ENCODE measurements at regions not wholly inside any gene's neighbourhood (a gene's known extent, or its start where the extent isn't known, plus 50 kb on each side); places are given as distances from the start of the nearest gene placed in this dataset.

DNA sequence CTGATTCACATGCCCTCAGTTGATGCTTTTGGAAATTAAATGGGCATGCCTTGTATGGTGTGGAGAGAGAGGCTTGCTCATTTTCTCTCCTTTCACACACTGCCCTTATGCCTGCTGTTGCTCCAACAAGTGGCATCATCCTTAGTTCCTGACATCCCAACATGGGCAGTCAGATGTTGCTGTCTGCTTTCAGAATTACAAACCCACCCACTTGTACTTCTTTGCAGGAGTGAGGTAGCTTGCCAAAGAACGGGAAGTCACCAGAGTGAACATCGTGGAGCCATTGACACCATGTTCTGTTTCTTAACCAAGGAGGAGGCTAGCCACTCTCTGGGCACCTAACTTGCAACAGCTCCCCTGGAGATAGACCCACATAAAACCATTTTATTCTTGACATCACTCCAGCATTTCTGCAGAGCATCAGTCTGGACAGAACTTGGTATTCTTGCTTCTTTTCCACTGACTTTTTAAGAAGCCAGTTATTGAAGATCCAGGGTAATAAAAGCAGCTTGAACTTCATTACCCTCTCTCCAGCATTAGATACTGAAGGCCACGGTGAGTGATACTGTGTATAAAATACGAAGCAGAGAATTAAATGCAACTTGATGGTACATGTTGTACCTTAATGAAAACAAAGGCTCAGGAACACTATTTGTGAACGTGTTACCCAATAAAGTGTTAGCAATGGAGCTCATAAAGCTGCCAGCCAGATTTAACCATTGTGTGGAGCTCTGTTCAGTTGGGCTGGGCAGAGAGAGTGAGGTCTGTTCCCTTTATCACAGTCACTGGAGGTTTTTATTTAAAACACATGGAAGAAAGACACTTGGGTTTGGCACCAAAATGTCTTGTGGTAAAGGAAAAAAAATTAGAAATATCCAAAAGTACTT, 195.8 kb upstream of the HABP2 start:
- DNase-seq (ENCODE audit: low spot score) (no peak), ATAC-seq (no peak)

DNA sequence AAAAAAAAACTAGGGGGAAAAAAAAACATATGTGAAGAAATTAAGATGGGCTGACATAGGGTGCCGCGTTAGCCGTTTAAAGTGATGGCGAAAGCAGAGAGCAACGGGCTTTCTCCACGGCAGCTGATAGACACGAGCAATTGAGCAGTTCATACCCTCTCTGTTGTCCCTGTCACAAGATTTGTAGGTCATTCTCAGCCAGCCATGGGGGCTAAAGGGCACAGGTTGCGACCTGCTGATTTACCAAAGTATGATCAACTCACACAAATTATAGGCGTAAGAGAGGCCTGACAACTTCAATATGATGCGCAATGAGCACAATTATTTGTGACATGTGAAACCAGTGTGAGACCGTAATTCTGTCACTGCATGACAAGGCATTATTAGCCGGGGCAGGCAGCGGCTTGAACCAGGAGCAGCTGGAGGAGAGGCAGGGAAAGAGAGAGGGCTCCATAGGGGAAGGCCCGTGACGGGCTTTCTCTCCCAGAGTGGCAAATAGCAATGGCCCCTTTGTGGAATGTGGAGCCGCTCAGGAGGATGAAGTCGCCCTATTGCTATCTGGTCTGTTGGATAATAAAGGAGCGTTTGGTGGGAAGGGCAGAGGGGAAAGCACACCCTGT, 195.1 kb upstream of the HABP2 start:
- no peak for ATAC-seq
- no peak for DNase-seq (ENCODE audit: low spot score)

- no peak for DNase-seq (ENCODE audit: low spot score)
- no peak for ATAC-seq
Measured at GRCh38 chr10:113359655-113360054, 193.2 kb upstream of the HABP2 start.

- no peak for ATAC-seq
Measured at GRCh38 chr10:113360870-113361269, 192.0 kb upstream of the HABP2 start.

DNA sequence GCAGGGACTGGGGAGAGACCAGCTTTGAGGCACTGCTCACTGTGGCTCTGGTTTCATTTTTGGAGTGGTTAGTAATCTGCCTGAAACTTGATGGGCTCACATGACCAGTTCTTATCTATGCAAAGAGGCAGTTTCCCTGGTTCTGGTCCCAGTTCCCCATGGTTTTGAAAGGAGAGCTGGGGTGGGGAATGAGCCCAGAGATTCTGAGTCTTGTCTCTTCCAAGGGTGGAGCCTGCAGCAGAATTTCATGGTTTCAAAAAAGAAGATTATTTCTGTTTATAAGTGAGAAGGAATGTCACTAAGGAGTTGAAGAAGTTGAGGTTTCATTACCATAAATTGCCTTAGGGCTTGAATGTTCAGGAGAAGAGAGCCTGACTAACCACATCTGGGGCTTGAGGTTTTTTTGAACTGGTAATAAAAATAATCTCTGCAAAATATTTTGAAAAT, 190.2 kb upstream of the HABP2 start:
- ATAC-seq, result no peak
- DNase-seq (ENCODE audit: low spot score), result no peak

More at GRCh38 chr10:113360870-113361269, 192.0 kb upstream of the HABP2 start:
- no peak for DNase-seq (ENCODE audit: low spot score)

DNA sequence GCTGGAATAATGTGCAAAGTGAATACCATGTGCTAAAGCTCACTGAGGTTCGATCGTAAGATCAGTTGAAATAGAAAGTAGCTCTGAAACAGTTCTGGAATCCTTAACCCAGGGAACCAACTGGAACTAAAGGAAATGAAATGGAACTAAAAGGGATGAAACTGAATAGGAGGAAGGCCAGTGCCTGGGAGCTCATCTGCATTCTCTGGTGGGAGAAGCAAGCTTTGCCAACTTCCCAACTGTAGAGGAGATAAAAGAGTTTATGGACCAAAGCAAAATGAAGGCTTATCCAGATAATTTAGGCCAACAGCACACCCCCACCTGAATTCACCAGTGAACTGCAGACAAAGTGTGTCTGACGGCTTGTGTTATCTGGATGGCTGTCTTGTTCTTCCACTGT, 188.6 kb upstream of the HABP2 start:
- ATAC-seq, result no peak
- DNase-seq (ENCODE audit: low spot score), result no peak

- ATAC-seq (no peak), DNase-seq (ENCODE audit: low spot score) (no peak)
Measured at GRCh38 chr10:113368666-113369364, 184.0 kb upstream of the HABP2 start.

- DNase-seq (ENCODE audit: low spot score) (no peak), ATAC-seq (no peak)
Measured at GRCh38 chr10:113369365-113369694, 183.5 kb upstream of the HABP2 start.

GRCh38 chr10:113376428-113376827, 176.4 kb upstream of the HABP2 start:
- no peak for DNase-seq (ENCODE audit: low spot score)
- no peak for ATAC-seq

DNA sequence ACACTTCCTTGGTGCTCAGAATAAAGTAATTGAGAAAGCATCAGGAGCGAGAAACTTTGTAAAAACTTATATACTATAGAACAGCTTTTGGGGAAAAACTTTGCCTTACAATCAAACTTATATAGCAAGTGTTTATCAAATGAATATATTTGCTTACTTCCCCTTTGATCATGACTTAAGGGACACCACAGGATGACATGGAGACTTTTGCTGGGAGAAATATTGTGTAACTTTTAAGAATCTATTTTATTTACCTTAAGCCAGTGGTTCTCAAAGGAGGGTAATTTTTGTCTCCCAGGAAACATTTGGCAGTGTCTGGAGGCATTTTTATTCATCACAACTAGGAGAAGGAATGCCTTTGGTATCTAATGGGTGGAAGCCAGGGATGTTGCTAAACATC, 173.8 kb upstream of the HABP2 start:
- no peak for DNase-seq (ENCODE audit: low spot score)
- no peak for ATAC-seq

DNA sequence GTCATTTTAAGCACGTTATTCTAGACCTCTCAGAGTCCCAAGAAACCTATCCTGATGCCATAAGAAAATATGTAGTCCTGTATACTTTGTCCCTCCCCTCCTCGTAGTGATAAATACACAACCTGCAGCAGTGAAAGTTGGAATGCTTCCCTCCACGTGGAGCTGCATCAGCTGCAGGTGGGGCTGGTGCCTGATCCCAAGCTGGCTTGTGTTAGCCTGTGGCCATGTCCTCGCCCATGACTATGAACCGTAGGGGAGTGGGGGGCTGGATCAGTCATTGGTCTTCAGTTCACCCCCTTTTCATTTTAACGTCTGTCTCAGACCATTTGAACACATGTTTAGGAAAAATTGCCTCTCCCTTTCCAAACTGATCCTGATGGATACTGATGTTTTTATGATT, 171.4 kb upstream of the HABP2 start:
- no peak for DNase-seq (ENCODE audit: low spot score)
- ATAC-seq, result no peak

DNA sequence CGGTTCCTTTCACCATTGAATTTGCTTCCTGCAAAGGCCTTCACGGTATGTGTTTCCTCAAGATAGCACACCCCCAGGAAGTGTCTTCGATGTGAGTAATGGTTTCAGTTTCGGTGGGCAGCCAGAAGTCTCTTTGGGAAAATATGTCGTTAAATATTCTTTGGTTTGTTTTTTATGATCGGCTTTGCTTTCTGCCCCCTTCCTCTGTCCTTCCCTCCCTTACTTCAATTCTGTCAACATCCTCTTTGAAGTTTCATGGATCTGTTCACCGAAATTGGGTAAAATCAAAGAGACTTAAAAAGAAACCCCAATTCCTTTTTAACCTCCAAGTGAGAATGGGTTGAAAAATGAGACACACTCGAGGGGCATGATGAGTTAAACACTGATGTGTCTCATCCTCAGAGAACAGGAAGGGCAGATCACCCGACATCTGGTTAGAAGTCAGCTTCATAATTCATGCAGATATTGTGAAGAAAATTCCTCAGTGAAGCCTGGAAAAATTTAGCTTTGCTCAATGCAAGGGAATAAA, 170.8 kb upstream of the HABP2 start:
- no peak for DNase-seq (ENCODE audit: low spot score)

DNA sequence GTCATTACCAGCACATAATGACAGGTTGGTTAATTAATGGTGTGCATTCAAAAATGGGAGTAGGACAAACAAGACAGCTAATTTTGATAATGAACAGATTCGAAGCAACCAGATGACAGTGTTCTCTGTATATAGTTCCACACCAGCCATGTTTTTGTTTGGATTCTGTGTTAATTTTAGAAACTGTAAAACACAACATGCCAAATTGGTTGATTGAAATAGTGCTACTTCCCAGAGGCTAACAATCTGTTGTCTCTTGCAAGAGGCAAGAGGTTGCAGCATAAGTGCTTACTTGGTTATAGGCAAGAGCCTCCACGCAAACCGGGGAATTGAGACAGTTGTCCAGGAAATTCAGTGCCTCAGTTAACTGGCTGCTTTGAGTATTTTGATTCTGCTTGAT, 170.2 kb upstream of the HABP2 start:
- DNase-seq (ENCODE audit: low spot score) (no peak), ATAC-seq (no peak)

More for the DNA sequence above, 170.8 kb upstream of the HABP2 start:
- no peak for ATAC-seq

- ATAC-seq, result no peak
- DNase-seq (ENCODE audit: low spot score), result no peak
Measured at GRCh38 chr10:113384181-113384580, 168.7 kb upstream of the HABP2 start.

DNA sequence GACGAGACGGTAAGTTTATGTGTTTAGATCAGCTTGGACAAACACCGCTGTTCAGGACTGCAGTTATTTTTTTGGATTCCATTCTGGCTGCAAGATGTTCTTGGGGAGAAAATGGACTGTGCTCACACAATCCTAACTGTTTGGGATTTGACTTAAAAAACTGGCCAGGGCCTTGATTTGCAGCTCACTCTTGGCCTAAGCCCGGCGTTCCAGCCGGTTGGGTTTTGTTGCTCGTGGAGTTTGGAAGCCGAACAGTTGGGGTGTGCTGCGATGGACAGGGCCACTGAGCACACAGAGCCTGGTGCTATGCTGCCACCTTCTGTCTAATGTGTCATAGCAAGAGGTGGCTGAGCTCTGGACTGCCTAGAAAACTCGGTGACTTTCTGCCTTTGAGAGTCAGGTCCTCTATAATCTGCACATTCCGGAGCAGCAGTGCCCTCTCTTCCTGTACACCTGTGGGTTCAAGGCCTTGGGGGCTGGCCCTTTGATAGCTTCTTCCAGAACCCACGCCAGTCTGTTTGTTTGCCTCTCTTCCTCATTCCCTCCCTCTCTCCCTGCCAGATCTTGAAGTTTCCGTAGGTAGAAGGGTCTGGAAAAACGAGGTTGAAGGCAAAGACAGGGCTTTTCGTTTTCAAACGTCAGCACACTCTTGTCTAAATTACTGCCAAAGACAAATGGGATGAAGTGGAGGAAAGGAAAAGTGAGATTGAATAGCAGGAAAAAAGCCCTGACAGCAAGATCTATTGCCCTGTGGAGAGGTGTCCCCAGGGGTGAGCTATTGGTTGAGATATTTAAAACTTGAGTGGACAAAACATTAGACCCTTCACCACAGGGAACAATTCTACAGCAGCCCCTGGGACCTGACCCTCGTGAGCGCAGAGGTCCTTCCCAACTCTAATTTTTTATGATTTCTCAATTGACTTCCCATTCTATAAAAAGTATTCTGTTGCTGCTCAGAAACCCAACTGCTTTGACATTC, 167.5 kb upstream of the HABP2 start:
- DNase-seq (ENCODE audit: low spot score), result peak; percentile 81
- ATAC-seq, result peak; percentile 99

- no peak for DNase-seq (ENCODE audit: low spot score)
- ATAC-seq, result no peak
Measured at GRCh38 chr10:113386005-113386404, 166.8 kb upstream of the HABP2 start.

- no peak for ATAC-seq
- no peak for DNase-seq (ENCODE audit: low spot score)
Measured at GRCh38 chr10:113389969-113390368, 162.9 kb upstream of the HABP2 start.

DNA sequence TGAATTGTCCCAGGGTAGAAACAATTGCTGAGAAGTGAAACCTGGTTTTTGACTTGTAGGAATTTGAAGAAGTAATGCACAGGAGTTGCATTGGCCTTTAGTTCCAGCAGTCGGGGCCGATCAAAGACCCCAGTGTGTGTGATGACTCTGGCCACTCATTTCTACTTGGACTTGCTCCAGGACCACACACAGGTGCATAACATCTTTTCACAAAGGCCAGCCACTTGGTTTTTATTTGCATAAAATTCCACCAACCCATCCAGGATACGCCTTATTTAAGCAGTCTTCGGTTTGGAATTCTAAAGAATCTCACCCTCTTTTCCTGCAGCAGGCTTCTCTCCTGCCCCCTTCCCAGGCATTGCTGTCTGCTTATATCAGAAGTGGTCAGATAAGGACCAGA, 162.0 kb upstream of the HABP2 start:
- no peak for ATAC-seq
- no peak for DNase-seq (ENCODE audit: low spot score)

DNA sequence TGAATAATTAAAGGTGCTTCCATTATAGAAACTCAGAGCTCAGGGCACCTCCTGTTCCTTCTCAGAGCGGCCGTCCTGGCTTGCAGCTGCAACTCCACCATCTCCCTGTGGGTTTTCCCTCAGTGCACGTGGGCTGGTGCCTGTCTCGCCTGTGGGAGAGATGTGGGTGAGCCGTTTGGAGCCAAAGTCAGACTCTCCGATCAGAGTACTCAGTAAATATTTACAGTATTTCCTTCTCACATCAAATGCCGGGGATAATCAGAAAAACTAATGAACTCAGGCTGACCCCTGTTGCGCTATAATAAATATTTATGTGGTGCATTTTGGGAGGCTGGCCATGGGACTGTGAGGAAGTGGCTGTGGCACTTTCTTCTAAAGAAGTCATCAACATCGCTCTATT, 155.8 kb upstream of the HABP2 start:
- DNase-seq (ENCODE audit: low spot score) (peak; percentile 49), ATAC-seq (peak; percentile 80)

DNA sequence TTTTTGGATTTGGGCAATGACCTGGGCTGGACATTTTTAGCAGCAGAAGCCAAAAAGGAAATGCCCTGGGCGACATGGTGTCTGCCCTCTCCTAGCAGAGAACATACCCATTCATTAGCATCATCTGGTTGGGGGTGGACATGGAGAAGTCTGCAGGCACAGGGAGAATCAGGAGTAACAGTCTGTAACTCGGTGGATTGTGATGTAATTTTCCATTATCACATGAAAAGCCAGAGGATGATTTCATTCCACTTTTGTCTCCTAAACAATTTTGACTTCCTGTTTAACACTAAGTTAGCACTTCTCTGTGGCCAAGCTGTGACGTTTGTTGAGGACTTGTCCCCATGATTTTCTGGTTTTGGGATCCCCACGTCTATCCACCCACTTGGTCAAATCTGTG, 153.8 kb upstream of the HABP2 start:
- DNase-seq (ENCODE audit: low spot score) (no peak), ATAC-seq (peak; percentile 19)
